DMS153 (cell line): ENCODE measurements at regions not wholly inside any gene's neighbourhood (a gene's known extent, or its start where the extent isn't known, plus 50 kb on each side); places are given as distances from the start of the nearest gene placed in this dataset.
"Not testable (repeated sequence)": the region's sequence is repeated elsewhere in the genome, so short reads cannot be mapped to it uniquely, and the experiment has no call there.

ENCODE experiments used
- DNase-seq: peaks from one replicate; lab custom pipeline; 2025; lab: John Stamatoyannopoulos, UW

DNA sequence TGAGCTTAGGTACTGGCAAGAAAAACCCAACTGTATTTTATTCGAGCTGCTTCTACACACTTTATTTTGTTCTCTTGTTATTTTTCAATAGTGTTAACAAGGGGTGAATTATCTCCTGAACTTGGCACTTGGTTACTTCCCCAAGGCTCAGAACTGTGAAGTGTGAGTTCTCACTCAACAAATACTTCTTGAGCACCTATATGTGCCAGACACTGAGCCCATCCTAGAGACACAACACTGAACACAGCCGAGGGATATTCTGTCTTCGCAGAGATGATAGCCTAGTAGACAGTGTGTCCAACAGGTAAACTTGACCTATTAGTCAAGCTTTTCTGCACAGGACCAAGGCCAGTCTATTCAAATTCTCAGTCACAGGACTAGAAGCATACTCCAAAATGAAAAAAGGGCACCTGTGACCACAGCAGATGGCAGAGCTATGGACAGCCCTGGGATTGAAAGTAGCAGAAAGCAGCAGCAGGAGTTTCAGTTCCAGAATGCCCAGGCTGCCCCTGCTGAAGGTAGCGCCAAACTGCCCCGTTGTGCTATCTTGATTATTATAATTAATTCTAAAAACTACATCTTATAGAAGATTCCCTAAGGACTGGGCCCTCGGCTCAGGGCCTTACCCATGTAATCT is 77.8 kb upstream of the TAB2 start:
- DNase-seq = no peak

DNA sequence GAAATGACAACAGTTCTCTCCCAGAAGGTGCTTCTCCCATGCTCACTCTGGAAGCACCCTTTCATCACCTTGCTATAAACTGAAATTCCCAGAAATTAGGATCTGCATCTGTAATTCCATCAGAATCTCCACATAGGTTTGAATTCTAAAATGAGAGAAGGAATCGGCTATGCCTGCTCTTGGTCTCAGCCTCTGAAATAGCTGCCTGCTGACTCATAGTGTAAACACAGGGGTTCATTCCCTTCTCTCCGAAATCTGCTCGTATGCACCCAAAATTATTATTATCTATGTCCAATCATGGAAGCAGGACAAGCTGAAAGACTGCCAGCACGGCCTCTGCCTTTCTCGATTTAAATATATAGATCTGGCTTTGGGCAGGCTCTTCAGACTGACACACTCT is 74.6 kb upstream of the TAB2 start:
- DNase-seq = no peak

DNA sequence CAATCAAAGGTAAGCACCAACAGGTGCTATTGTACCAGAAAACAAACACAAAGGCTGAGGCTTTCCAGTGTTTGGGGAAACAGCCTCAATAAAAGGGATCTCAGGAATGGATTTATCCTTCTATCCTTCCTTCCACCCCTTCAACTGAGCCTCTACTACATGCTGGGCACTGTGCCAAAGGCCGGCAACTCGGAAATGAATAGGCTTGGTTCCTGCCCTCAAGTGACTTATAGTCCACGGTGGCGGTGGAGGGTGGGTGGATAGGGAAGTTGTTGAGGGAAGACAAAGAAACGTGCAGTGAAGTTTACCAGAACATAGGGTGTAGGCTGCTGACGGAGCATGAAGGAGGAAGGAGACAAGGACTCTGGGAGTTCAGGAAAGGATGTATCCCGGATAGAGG is 73.4 kb upstream of the TAB2 start:
- DNase-seq = no peak

DNA sequence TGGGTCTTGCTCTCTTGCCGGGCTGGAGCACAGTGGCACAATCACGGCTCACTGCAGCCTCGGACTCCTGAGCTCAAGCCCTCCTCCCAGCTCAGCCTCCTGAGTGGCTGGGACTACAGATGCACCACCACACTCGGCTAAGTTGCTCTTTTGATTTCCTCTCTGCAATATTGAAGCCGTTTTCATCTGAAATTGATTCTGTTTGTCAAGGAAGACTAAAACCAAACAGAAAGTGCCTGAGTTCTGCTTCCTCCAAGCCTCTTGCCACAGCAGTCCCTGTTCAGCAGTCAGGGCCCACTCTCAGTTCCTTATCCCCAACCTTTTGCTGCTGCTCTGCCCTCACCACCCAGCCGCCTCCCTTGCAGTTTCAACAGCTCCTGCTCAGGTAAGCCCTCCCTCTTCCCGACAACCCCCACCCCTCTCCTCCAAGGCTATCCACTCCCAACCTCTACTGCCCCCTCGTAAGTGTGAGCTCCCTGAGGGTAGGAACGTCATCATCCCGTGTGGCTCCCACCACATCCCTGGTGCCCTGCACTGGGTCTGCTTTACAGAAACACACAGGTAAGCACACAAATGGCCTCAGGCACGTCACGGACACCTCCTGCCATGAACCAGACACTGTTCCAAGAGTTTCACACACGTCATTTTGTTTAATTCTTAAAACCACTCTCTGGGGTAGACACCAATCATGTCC is 70.7 kb upstream of the TAB2 start:
- no peak for DNase-seq

DNA sequence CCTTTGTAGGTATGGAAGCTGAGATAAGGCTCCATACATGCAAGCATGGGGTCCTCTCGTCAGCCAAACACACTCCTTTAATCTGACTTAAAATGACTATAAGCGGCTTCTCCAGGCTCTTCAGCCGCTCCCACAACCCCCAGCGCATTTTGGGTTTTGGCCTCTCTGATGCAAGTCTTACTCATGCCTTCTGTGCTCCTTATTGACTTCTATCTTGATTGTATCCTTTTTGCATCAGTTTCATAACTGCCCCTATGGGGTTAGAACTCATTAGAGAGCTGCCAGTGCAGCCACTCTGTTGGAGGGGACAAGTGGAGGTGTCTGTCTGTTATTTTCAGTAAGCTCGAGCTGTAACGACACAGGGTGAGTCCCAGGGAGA is 70.1 kb upstream of the TAB2 start:
- no peak for DNase-seq

DNA sequence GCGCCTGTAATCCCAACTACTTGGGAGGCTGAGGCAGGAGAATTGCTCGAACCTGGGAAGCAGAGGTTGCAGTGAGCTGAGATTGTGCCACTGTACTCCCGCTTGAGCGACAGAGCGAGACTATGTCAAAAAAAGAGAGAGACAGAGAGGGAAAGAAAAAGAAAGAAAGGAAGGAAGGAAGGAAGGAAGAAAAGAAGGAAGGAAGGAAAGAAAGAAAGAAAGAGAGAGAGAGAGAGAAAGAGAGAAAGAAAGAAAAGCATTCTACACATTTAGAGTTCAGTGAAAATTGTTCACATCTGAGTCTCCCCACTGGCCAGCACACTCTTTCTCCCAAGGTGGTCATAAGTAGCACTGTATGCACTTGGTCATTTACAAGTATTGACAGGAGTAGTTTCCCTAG is 69.2 kb upstream of the TAB2 start:
- not testable (repeated sequence) for DNase-seq

DNA sequence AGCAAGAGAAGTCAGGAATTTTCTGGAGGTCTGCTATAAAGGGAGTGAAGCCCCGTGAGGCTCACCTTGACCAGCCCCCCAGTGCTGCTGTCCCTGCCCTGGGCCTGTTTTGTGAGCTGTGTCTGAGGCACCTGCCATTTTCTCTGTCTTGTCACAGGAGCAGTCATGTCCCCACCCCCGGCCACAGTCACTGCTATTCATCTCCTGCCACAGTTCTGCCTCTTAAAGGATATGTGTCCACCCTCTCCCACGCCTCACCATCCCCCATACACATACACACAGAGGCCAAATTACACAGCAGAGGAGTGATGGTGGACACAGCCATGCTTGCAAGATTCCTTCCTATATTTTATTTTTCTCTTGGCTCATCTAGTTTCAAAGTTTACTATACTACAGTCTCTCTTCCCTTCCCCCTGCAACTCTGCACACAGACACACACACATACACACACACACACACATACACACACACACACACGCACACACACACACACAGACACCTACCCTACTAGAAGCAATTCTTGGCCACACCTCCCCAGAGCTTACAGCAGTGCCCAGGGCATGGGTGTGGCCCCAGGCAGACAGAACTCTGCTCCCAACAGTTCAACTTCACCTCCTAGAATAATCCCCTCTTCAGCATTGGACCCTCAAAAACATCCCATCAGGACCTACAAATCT is 68.7 kb upstream of the TAB2 start:
- DNase-seq = no peak

DNA sequence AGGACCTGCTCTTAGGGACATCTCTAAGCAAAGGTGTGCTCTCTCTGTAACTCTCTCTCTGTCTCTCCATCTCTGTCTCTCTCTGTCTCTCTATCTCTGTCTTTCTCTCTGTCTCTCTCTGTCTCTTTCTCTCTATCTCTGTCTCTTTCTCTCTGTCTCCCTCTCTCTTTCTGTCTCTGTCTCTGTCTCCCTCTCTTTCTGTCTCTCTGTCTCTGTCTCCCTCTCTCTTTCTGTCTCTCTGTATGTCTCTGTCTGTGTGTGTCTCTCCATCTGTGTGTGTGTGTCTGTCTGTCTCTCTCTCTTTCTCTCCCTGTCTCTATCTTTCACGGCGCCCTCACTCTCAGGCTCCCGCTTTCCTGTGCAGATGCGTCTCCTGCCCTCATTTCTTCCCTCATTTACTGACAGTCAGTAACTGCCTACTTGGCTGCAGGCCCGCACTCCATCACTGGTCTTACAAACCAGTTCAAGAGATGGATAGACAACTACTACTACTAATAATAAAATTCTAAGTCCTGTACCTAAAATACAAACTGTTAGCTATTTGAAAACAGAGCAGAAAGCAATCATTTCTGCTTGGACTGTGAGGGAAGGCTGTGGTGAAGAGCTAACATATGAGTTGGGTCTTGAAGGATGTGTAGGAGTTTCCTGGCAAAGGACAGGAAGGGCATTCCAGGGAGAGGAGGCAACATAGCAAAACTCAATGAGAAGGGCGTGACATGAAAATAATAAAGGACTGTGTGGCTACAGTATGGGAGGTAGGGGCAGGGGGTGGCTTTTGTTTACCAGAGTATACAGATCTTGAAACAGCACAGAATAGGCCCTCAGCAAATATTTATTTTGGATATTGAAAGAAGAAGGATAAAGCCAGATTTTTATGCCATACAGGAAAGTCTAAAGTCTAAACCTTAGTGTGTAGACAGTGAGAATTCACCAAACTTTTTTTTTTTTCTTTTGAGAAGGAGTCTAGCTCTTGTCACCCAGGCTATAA is 67.8 kb upstream of the TAB2 start:
- no peak for DNase-seq

DNA sequence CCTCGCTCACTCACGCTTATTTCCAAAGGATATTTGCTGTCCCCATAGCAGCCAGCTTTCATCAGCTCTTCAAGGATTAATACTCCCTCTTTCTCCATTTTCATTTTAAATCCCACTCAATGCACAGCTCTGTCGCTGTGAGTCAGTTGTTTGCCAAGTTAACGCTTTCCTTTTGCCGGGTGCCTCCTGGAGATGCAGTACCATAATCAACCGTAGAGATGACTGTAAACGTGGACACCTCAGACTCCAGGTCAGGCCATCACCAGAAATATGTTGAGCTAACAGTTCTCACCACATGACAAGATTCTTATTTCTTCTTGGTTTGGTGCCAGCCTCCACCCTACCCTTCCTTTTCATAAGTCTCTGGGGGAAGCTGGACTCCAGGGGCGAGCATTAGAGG is 66.6 kb upstream of the TAB2 start:
- DNase-seq = no peak

DNA sequence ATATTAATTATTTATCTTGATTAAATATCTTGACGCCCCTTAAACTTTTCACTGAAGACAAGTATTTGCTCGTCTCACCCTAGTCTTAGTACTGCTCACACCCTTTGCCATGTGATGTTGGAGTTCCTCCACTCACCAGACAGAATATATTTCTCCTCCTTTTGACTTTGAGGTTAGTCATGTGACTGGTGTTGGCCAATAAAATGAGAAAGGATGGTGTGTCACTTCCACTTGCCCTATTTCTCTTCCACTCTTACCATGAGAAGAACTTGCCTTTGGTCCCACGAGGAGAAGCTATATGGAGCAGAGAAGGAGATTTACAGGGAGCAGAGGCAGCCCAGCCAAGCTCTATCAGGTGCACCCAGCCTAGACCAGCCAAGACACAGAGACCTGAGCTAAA is 64.9 kb upstream of the TAB2 start:
- no peak for DNase-seq

DNA sequence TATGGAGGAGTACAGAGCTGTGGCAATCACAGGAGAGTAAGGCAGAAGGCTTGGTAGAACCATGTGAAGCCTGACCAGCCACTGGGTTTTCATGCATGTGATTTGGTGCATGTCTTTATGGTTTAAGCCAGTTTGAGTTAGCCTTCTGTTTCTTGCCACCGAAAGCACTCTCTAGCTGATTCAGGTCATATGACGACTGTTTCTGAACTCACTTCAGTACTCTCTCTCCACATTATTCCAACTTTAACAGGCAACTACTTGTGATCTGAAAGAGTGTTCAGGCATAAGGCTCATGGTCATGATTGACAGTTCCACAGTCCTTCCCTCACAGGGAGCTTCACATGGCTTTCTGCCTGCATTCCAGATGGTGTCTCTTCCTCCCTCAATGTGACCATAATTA is 63.3 kb upstream of the TAB2 start:
- DNase-seq = no peak

DNA sequence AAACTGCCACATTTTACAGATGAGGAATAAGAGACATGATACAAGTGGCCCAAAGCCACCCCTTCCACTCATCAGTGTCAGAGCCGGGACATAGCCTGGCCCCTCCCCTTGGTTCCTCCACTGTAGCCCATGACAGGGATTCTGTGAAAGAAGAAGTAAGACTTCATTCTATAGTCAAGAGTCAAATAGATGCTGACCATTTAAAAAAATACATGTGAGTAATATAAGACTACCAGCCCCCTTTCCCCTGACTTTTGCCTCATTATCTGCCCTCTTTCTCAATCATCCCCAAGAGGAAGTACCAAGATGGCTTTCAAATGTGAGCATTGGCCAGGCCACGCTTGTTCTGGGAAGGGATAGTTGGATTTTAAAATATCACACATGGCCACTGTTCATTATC is 57.8 kb upstream of the TAB2 start:
- no peak for DNase-seq

DNA sequence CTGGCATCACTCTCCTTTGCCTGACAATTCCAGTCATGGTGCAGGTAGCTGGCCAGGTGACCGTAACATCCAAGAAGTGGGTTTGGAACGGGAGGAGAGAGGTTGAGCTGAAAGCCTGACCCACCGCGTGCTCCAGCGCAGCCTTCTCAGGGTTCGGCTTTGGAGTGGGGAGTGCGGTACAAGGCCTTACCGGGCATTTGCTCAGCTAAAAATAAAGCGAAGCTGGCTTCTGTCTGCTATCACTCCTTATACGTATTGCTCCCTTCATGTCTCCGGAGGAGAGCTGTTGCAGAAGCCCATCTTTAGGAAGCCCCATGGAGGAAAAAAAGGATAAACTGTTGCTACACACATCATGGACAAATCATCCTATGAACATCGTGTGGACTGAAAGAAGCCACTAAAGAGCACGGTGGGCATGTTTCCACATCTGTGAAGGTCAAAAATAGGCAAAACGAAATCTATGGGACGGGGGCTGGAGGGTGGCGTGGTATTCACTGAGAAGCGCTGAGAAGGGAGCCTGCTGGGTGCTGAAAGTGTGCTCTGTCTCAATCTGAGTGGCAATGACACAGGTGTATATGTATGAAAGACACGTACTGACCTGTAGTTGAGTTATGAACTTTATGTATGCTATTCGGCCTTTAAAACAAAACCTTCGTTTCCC is 57.2 kb upstream of the TAB2 start:
- DNase-seq = no peak

DNA sequence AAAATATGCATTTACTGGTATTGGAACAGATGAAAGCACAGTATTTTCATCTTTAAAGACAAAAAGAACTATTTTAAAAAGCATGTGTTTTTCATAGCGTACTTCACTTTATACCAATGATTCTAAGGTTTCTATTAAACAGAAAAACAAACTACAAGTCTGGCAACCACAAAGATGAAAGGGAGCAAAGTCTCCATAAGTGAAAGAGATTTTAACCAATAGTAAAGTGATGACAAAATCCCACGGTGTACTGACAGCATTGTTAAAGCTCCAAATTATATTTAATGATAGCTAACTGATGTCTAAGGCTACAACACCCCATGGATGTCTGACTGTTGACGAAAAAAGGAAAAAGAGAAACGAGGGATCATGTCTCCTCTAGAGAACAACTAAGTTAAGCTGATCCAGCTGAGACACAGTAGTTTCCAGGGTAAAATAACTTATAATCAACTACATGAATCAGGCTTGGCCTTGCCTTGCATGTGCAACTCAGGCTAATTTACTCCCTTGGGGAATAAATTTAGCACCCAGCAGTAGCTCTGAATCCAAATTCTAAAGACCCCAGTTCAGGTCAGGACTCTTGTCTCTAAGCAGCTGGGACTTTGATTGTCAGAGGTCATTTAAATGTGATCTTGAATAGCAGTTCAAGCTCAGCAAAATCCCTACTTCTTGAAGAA is 56.0 kb upstream of the TAB2 start:
- DNase-seq = no peak

DNA sequence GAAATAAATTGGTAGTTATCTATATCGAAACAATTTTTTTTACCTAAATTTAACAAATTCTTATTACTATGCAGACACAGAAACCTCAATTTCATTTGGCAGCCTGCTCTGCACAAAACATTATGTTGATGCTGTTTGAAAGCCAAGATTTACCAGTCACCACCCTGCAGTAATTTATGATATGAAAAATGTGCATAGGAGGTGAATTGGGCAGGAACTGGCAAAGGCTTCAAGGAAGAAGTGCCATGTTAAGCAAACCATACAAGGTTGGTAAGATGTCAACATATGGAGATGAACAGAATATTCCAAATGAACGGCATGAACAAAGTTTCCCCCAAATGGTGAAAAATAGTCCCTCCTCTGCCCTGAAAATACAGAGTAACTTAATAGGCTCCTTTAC is 54.2 kb upstream of the TAB2 start:
- no peak for DNase-seq

DNA sequence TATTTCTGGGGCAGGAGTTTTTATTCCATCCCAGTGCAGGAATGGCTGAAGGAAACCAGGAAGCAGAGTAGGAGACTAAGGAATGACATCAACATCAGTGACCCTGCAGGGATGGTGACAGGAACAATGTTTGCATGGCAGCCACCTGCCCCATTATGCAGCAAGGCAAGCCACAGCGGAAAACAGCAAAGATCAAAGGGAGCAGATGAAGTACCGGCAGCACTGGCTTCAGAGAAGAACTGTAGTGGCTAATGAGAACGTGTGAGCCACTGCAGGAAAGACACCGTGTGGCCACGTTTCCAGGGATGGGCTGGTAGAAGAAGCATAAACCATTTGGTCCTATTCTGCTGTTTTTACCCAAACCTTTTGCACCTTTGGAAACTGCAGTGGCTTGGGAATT is 52.9 kb upstream of the TAB2 start:
- DNase-seq = peak; percentile 80

DNA sequence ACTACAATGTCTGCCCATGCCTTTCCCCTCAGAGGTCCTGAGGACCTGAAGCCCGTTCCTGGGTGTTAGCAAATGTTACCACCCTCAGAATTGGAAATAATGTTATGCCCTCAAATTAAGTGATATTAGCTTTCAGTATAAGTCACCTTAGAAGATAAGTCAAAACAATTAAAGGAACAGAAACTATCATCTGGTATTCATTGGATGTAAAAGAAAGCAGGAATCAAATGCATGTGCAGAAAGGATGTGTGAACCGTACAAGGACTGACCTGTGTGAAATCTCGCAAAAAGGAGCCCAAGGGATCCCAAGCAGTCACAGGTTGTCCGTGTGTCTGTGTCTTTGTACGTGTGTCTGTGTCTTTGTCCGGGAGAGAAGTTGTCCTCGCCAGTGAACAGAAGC is 51.6 kb upstream of the TAB2 start:
- no peak for DNase-seq

DNA sequence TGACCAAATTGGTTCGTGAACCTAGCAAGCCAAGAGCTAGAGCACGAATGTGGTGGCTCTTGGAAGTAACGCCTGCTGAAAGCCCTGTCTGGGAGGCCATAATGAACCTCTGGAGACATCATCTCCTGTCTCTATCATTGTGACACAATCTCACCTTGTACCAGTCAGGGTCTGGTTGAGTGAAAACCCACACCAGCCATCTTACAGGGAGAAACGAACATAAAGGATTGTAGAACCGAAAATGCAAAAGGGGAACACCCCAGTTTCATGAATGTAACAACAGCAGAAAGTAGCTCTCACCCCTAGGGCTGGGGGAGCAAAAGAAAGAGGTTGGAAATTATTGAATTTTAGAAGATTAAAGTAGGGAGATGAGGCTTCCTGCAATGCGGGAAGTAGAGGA is 50.9 kb upstream of the TAB2 start:
- no peak for DNase-seq

DNA sequence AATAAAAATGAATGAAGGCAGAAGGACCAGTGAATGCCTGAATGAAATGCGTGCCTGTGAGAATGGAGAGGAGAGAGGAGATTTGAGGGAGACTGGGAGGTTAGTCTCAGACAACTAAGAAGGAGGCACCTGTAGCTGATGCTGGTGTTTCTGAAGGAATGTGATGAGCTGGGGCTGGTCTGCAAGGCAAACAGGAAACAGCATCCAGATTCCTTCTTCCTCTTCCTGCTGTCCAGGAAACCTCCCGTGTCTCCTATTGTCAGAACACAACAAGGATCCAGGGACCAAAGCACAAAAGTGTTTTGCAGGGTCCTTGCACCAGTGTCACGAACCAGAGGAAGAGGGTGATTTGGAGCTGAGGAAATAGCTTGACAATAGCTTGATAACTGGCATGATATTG is 50.4 kb upstream of the TAB2 start:
- DNase-seq = no peak

DNA sequence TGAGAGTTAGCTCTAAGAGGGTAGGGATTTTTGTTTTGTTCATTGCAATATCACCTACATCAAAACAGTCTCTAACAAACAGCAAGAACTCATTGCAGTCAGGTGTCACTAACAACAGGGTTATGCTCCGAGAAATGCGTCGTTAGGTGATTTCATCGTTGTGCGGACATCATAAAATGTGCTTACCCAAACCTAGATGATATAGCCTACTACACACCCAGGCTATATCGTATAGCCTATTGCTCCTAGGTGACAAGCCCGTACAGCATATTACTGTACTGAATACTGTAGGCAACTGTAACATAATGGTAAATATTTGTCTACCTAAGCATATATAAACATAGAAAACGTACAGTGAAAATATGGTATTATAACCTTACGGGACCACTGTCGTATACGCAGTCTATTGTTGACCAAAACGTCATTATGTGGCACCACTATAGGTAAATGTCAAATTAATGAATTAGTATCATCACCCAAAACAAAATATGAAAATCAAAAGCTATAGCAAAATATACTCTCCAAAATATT is 49.9 kb upstream of the TAB2 start:
- no peak for DNase-seq
